K562 (cell line): ENCODE measurements at regions not wholly inside any gene's neighbourhood (a gene's known extent, or its start where the extent isn't known, plus 50 kb on each side); places are given as distances from the start of the nearest gene placed in this dataset.

Source experiments
- ATAC-seq: fragments of 200-7000 bp; cut with Tn5 transposase; 3 replicates; pipeline ENCODE4 v1.9.1; 2020; ENCODE audit warnings: moderate library complexity
- BruUV-seq: library from RNA; stranded (reverse); fragments of 400-500 nt; replicated peaks from 2 replicates; lab custom pipeline; 2021; lab: Mats Ljungman, UMichigan
- CTCF ChIA-PET: fragments of 300-600 bp; formaldehyde crosslinking; extraction: SDS; loops from one replicate; lab custom pipeline; 2021; ENCODE audit warnings: low intra/inter-chr PET ratio; lab: Yijun Ruan, JAX
- POLR2A ChIA-PET: fragments of 300-600, 350-650 bp; sonication (Branson Sonifier 250); formaldehyde crosslinking; extraction: SDS; loops from one replicate; lab custom pipeline; 2021; ENCODE audit warnings: antibody characterized with exemption, inconsistent platforms; lab: Yijun Ruan, JAX
- DNase-seq, 4 experiments: peaks; one replicate each; pipeline versions ENCODE4 v3.0.0 to v3.0.0-alpha.2; 2011 to 2018; ENCODE audit warnings: low spot score in 3 of 4, mixed read lengths in 3 of 4; ENCODE audit errors: extremely low read depth in 1 of 4
- FAIRE-seq: peaks from 2 replicates; lab custom pipeline; 2011; peaks lifted over from hg19 to GRCh38; lab: Jason Lieb, UNC
- H2AFZ ChIP-seq: 2 replicates; pipeline ENCODE4 v1.6.0; 2011; ENCODE audit warnings: low read depth, low read length, control low read depth, inconsistent platforms
- H3K27ac ChIP-seq: fragments of 200-600 bp; 3 replicates; pipeline ENCODE4 v1.8.0; 2011; ENCODE audit warnings: low read depth, mild to moderate bottlenecking, control low read depth, inconsistent platforms, low read length, moderate library complexity, mixed read lengths; ENCODE audit errors: extremely low read depth
- H3K27me3 ChIP-seq, 2 experiments: fragments of 300-600 bp in 1 of 2; 2 replicates in 1 of 2; 3 replicates in 1 of 2; pipeline versions ENCODE4 v1.6.0 to v1.8.0; 2011; ENCODE audit warnings: inconsistent platforms in 2 of 2, low read length in 2 of 2, mild to moderate bottlenecking in 1 of 2, mixed read lengths in 1 of 2, moderate library complexity in 1 of 2; ENCODE audit not compliant: control insufficient read depth in 2 of 2, insufficient read depth in 2 of 2
- H3K36me3 ChIP-seq: fragments of 300-600 bp; 3 replicates; pipeline ENCODE4 v1.8.0; 2011; ENCODE audit warnings: mild to moderate bottlenecking, low read length, inconsistent platforms; ENCODE audit not compliant: control insufficient read depth, insufficient read depth
- H3K4me1 ChIP-seq, 2 experiments: fragments of 200-600 bp in 1 of 2; replicated peaks in 1 of 2; 2 replicates in 1 of 2; 3 replicates in 1 of 2; pipeline versions ENCODE4 v1.5.1 to v1.8.0; 2011; ENCODE audit warnings: inconsistent platforms in 2 of 2, low read length in 2 of 2, mild to moderate bottlenecking in 1 of 2, mixed read lengths in 1 of 2, moderate library complexity in 1 of 2; ENCODE audit not compliant: control insufficient read depth in 2 of 2, insufficient read depth in 2 of 2
- H3K4me2 ChIP-seq: 2 replicates; pipeline ENCODE4 v1.6.1; 2011; ENCODE audit warnings: low read length, control low read depth, inconsistent platforms, mixed read lengths; ENCODE audit not compliant: insufficient read depth
- H3K4me3 ChIP-seq: fragments of 200-600 bp; sonication (generic), shearing (Covaris generic); 2 replicates; pipeline ENCODE4 v1.5.1; 2016; ENCODE audit warnings: control low read depth, inconsistent platforms
- H3K79me2 ChIP-seq: fragments of 200-600 bp; 3 replicates; pipeline ENCODE4 v1.8.0; 2011; ENCODE audit warnings: low read length, inconsistent platforms; ENCODE audit not compliant: control insufficient read depth, insufficient read depth
- H3K9ac ChIP-seq, 2 experiments: 2 replicates each; pipeline versions ENCODE4 v1.6.0 to v1.6.1; 2011; ENCODE audit warnings: low read depth in 2 of 2, low read length in 2 of 2, control low read depth in 1 of 2, inconsistent platforms in 1 of 2, mild to moderate bottlenecking in 1 of 2, mixed read lengths in 1 of 2; ENCODE audit not compliant: insufficient read depth in 1 of 2
- H3K9me1 ChIP-seq: one replicate; pipeline ENCODE4 v1.6.0; 2011; ENCODE audit warnings: inconsistent platforms, mild to moderate bottlenecking, low read length, moderate library complexity; ENCODE audit not compliant: control insufficient read depth, insufficient read depth
- H3K9me3 ChIP-seq: replicated peaks from 2 replicates; pipeline ENCODE4 v1.5.1; 2011; ENCODE audit warnings: low read depth, low read length, inconsistent platforms; ENCODE audit not compliant: control insufficient read depth, insufficient read depth
- H4K20me1 ChIP-seq: replicated peaks from 2 replicates; pipeline ENCODE4 v1.6.1; 2011; ENCODE audit warnings: low read length, inconsistent platforms, mixed read lengths; ENCODE audit not compliant: control insufficient read depth, insufficient read depth
- CREB3L1 ChIP-seq: fragments of 450-650 bp; IDR thresholded peaks from 2 replicates; pipeline ENCODE4 v1.6.1; 2014; ENCODE audit warnings: low read depth, mild to moderate bottlenecking, moderate library complexity, borderline replicate concordance
- DLX4 ChIP-seq: fragments of 250-450 bp; sonication (Bioruptor Pico); IDR thresholded peaks from 2 replicates; pipeline ENCODE4 v1.6.1; 2021; ENCODE audit warnings: mild to moderate bottlenecking
- HLTF ChIP-seq: fragments of 450-650 bp; IDR thresholded peaks from 2 replicates; pipeline ENCODE4 v1.6.1; 2016
- JUNB ChIP-seq: fragments of 450-650 bp; formaldehyde crosslinking; conservative IDR thresholded peaks from 2 replicates; pipeline ENCODE4 v1.4.0; 2020; ENCODE audit warnings: mild to moderate bottlenecking
- MED1 ChIP-seq: sonication (generic); formaldehyde crosslinking; IDR thresholded peaks from 2 replicates; pipeline ENCODE4 v1.8.1; 2023; ENCODE audit warnings: missing genetic modification reagents, borderline replicate concordance
- MNT ChIP-seq, 2 experiments: fragments of 450-650 bp; conservative IDR thresholded peaks; 2 replicates each; pipeline ENCODE4 v1.6.1; 2017; ENCODE audit warnings: mild to moderate bottlenecking in 2 of 2, moderate library complexity in 2 of 2
- NCOA6 ChIP-seq: fragments of 450-650 bp; IDR thresholded peaks from 2 replicates; pipeline ENCODE4 v1.6.1; 2017; ENCODE audit warnings: mild to moderate bottlenecking
- PYGO2 ChIP-seq: fragments of 450-650 bp; IDR thresholded peaks from 2 replicates; pipeline ENCODE4 v1.6.1; 2016; ENCODE audit warnings: mild to moderate bottlenecking, missing genetic modification characterization, moderate library complexity, missing compliant biosample characterization
- SMARCC2 ChIP-seq: fragments of 450-650 bp; IDR thresholded peaks from 2 replicates; pipeline ENCODE4 v1.6.1; 2017; ENCODE audit warnings: antibody characterized with exemption, moderate library complexity, mild to moderate bottlenecking, low read depth
- SP1 ChIP-seq: sonication (generic); formaldehyde crosslinking; IDR thresholded peaks from 2 replicates; pipeline ENCODE4 v1.8.1; 2022; ENCODE audit warnings: mild to moderate bottlenecking, missing genetic modification reagents
- YY1 ChIP-seq, 3 experiments: IDR thresholded peaks; 2 replicates each; pipeline ENCODE4 v1.6.1; 2011; ENCODE audit warnings: low read length in 2 of 3, mild to moderate bottlenecking in 2 of 3, moderate library complexity in 2 of 3, borderline replicate concordance in 1 of 3, control low read depth in 1 of 3, low read depth in 1 of 3; ENCODE audit not compliant: insufficient read depth in 3 of 3, insufficient replicate concordance in 2 of 3, control insufficient read depth in 1 of 3, insufficient read length in 1 of 3; ENCODE audit errors: extremely low read depth in 1 of 3
- ZNF133 ChIP-seq: fragments of 250-450 bp; sonication (Bioruptor Pico); IDR thresholded peaks from 2 replicates; pipeline ENCODE4 v1.4.0; 2020; ENCODE audit warnings: mild to moderate bottlenecking
- ZNF217 ChIP-seq: sonication (generic); formaldehyde crosslinking; IDR thresholded peaks from 2 replicates; pipeline ENCODE4 v1.8.0; 2022; ENCODE audit warnings: mild to moderate bottlenecking, missing genetic modification reagents
- ZNF583 ChIP-seq: fragments of 250-450 bp; sonication (Bioruptor Pico); IDR thresholded peaks from 2 replicates; pipeline ENCODE4 v1.4.0; 2020
- ZNF639 ChIP-seq, 2 experiments: fragments of 200-800 bp in 1 of 2; sonication (Bioruptor generic) in 1 of 2; sonication (generic) in 1 of 2; formaldehyde crosslinking in 1 of 2; IDR thresholded peaks in 1 of 2; conservative IDR thresholded peaks in 1 of 2; 2 replicates each; pipeline versions ENCODE4 v1.5.0 to v1.6.1; 2016 to 2020; ENCODE audit warnings: missing compliant biosample characterization in 1 of 2, missing genetic modification characterization in 1 of 2, missing genetic modification reagents in 1 of 2
- WGBS: fragments of 100-300 bp; shearing (Covaris generic); methylation state at CpG from one replicate; pipeline ENCODE4 v1.1.6; 2016; ENCODE audit warnings: low coverage, mixed read lengths; ENCODE audit not compliant: insufficient coverage; ENCODE audit errors: missing lambda C conversion rate; 5-methylcytosine and 5-hydroxymethylcytosine counted together
- in situ Hi-C: fragments of 300-500 bp; cut with MboI; formaldehyde crosslinking; loops from 4 replicates; pipeline ENCODE4 v1.15.0; 2018; ENCODE audit warnings: inconsistent platforms, mixed read lengths
- intact Hi-C: fragments of 100-400 bp; cut with micrococcal nuclease; formaldehyde crosslinking; loops from 2 replicates; pipeline ENCODE4 v1.14.2; 2022

GRCh38 chr13:72258340-72258981, 391.5 kb upstream of the DACH1 start:
- ChIA-PET POLR2A (no interaction called here), CTCF (no interaction called here)
- H3K27ac ChIP-seq, result no peak overlapping the region
- no peak overlapping the region for H3K9ac ChIP-seq
- in situ Hi-C loops, result no loop called here
- no peaks in the 10 kb centered on the region for H3K27me3 ChIP-seq
- H4K20me1 ChIP-seq, result no peaks in the 10 kb centered on the region
- H3K36me3 ChIP-seq, result no peaks in the 10 kb centered on the region
- H3K4me1 ChIP-seq, result no peaks in the 10 kb centered on the region
- no peak overlapping the region for H3K4me3 ChIP-seq
- no peak overlapping the region for H3K4me2 ChIP-seq
- FAIRE-seq, result no peak
- no peaks in the 10 kb centered on the region for H3K9me3 ChIP-seq
- H3K9me1 ChIP-seq, result no peaks in the 10 kb centered on the region
- intact Hi-C loops, result no loop called here
- no TSS peak for BruUV-seq
- WGBS, result 0% methylated on average over 4 of the region's 7 CpGs
- no peak for ATAC-seq
- no peaks in the 10 kb centered on the region for H3K79me2 ChIP-seq
- H2AFZ ChIP-seq, result no peak overlapping the region
- DNase-seq, result no peak
- TF ChIP-seq JUNB (no peak), ZNF639 (CRISPR knock-in tag; conservative IDR thresholded peaks at IDR 0.05 in 1 of 2, IDR thresholded peaks at IDR 0.05 in 1 of 2) (no peak), NCOA6 (no peak), ZNF583 (CRISPR knock-in tag) (no peak), ZNF133 (CRISPR knock-in tag) (no peak), DLX4 (CRISPR knock-in tag) (no peak), SP1 (CRISPR knock-in tag) (no peak), PYGO2 (no peak), SMARCC2 (no peak), ZNF217 (no peak), HLTF (no peak), MNT (conservative IDR thresholded peaks at IDR 0.05) (no peak), CREB3L1 (no peak), MED1 (no peak), YY1 (IDR thresholded peaks at IDR 0.05; ENCODE audit: borderline replicate concordance in 1 of 3, control insufficient read depth in 1 of 3, extremely low read depth in 1 of 3, insufficient read depth in 3 of 3, insufficient read length in 1 of 3, insufficient replicate concordance in 2 of 3, low read depth in 1 of 3, low read length in 2 of 3) (no peak)
